Endothelial cell of umbilical vein (primary cell): ENCODE measurements at regions not wholly inside any gene's neighbourhood (a gene's known extent, or its start where the extent isn't known, plus 50 kb on each side); places are given as distances from the start of the nearest gene placed in this dataset.
"Not testable (repeated sequence)": the region's sequence is repeated elsewhere in the genome, so short reads cannot be mapped to it uniquely, and the experiment has no call there.

Experiments
- EZH2 ChIP-seq: IDR thresholded peaks from 2 replicates; pipeline ENCODE4 v1.6.1; 2012; ENCODE audit warnings: borderline replicate concordance, low read depth, mild to moderate bottlenecking, moderate library complexity, low read length, inconsistent platforms; ENCODE audit not compliant: severe bottlenecking
- POLR2A ChIP-seq: IDR thresholded peaks from 2 replicates; pipeline ENCODE4 v1.6.1; 2012; ENCODE audit warnings: low read depth, mild to moderate bottlenecking, control low read depth, low read length
- POLR2AphosphoS5 ChIP-seq: IDR thresholded peaks from 2 replicates; pipeline ENCODE4 v1.6.1; 2012; ENCODE audit warnings: low read depth, mild to moderate bottlenecking, control low read depth, low read length, moderate library complexity; ENCODE audit not compliant: insufficient read depth
- TF ChIP-seq, protein P1 (sequence below), 2 donors: IDR thresholded peaks; 1 replicate in 1 of 2; 2 replicates in 1 of 2; pipeline ENCODE4 v1.5.1; 2011; ENCODE audit warnings: low read length in 2 of 2, mild to moderate bottlenecking in 2 of 2, moderate library complexity in 2 of 2, control low read depth in 1 of 2, inconsistent platforms in 1 of 2, low read depth in 1 of 2; ENCODE audit not compliant: insufficient read depth in 1 of 2; ENCODE audit errors: extremely low read depth in 1 of 2

DNA sequence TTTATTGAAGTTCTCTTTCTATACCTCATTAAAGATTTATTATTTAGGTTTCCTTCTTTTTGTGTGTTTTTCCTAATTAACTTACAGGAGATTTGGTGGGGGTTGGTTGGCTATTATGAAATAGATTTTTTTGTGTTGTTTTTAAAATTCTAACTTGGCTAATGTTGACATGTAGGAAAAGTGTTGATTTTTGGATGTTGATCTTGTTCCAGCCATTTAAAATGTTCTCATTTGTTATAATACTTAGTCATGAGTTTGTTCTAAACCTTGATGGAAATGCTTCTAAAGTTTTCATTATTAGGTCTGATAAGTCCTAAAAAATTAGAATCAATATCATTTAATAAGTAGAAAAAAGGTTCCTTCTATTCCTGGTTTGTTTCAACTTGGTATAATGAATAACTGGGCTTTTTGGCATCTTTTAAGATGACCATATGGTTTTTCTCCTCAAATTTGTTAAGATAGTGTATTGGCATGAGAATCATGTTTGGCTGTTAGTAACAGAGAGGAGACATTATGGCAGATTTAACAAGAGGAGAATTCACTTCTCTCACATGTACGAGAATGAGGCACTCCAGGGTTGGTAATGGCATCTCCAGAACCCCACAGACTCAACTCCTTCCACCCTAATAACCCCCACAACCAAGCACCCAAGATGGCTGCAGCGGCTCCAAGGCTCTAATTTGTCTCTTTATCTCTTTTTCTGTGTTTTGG is 104.1 kb downstream of the ARHGAP11B start:
- TF ChIP-seq, protein P1, sequence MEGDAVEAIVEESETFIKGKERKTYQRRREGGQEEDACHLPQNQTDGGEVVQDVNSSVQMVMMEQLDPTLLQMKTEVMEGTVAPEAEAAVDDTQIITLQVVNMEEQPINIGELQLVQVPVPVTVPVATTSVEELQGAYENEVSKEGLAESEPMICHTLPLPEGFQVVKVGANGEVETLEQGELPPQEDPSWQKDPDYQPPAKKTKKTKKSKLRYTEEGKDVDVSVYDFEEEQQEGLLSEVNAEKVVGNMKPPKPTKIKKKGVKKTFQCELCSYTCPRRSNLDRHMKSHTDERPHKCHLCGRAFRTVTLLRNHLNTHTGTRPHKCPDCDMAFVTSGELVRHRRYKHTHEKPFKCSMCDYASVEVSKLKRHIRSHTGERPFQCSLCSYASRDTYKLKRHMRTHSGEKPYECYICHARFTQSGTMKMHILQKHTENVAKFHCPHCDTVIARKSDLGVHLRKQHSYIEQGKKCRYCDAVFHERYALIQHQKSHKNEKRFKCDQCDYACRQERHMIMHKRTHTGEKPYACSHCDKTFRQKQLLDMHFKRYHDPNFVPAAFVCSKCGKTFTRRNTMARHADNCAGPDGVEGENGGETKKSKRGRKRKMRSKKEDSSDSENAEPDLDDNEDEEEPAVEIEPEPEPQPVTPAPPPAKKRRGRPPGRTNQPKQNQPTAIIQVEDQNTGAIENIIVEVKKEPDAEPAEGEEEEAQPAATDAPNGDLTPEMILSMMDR (IDR thresholded peaks at IDR 0.05; ENCODE audit: extremely low read depth in 1 of 2, insufficient read depth in 1 of 2, low read depth in 1 of 2, low read length in 2 of 2) = not testable (repeated sequence)
- not testable (repeated sequence) for TF ChIP-seq EZH2, POLR2AphosphoS5, POLR2A
